OCI-LY7 (cell line): ENCODE measurements at regions not wholly inside any gene's neighbourhood (a gene's known extent, or its start where the extent isn't known, plus 50 kb on each side); places are given as distances from the start of the nearest gene placed in this dataset.

Experiments
- EZH2phosphoT487 ChIP-seq: fragments of 200-600 bp; sonication (generic); IDR thresholded peaks from 2 replicates; pipeline ENCODE4 v1.6.1; 2018; ENCODE audit warnings: low read depth, borderline replicate concordance, mild to moderate bottlenecking, mixed run types, antibody characterized with exemption, low read length, moderate library complexity, mixed read lengths
- TF ChIP-seq, protein P1 (sequence below): fragments of 200-600 bp; sonication (generic); conservative IDR thresholded peaks from 2 replicates; pipeline ENCODE4 v1.5.1; 2014; ENCODE audit warnings: mild to moderate bottlenecking, antibody characterized with exemption, low read length, moderate library complexity, mixed read lengths

DNA sequence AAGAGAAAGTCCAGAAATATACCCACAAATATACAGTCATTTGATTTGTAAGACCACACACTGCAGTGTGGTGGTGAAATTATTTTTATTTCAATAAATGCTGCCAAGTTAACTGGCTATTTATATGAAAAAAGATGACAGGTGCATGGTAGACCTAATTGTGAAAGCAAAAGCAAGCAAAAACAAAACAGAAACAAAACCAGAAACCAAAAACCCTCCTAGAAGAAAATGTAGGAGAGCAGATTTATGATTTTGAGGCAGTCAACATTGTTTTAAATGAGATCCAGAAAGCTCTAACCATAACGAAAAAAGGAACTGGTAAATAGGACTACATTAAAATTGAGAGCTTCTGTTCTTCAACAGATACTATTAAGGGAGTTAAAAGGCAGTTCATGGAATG is 303.6 kb downstream of the PRDM2 start:
- TF ChIP-seq, protein P1, sequence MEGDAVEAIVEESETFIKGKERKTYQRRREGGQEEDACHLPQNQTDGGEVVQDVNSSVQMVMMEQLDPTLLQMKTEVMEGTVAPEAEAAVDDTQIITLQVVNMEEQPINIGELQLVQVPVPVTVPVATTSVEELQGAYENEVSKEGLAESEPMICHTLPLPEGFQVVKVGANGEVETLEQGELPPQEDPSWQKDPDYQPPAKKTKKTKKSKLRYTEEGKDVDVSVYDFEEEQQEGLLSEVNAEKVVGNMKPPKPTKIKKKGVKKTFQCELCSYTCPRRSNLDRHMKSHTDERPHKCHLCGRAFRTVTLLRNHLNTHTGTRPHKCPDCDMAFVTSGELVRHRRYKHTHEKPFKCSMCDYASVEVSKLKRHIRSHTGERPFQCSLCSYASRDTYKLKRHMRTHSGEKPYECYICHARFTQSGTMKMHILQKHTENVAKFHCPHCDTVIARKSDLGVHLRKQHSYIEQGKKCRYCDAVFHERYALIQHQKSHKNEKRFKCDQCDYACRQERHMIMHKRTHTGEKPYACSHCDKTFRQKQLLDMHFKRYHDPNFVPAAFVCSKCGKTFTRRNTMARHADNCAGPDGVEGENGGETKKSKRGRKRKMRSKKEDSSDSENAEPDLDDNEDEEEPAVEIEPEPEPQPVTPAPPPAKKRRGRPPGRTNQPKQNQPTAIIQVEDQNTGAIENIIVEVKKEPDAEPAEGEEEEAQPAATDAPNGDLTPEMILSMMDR: no peak
- TF ChIP-seq EZH2phosphoT487: no peak
